ENCODE measurements at regions not wholly inside any gene's neighbourhood (a gene's known extent, or its start where the extent isn't known, plus 50 kb on each side); places are given as distances from the start of the nearest gene placed in this dataset.

DNA sequence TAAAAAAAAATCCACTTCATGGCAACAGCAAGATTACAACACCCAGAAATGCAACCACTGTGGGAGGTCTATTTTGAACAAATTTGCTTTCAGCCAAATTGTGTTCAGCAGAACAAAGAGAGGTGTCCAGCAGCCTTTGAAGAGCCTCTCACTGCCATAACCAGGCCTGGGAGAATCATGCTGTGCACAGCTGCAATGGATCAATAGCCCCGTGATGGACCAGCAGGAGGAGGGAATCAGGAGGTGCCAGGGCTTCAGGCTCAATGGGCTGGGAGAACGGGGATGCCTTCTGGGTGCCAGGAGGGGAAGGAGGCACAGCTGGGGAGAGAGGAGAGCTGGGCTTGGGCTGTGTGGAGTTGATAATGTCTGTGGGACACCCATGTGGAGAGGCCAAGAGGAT, 366.2 kb upstream of the EEF2KMT start:
- TF ChIP-seq, protein P1, sequence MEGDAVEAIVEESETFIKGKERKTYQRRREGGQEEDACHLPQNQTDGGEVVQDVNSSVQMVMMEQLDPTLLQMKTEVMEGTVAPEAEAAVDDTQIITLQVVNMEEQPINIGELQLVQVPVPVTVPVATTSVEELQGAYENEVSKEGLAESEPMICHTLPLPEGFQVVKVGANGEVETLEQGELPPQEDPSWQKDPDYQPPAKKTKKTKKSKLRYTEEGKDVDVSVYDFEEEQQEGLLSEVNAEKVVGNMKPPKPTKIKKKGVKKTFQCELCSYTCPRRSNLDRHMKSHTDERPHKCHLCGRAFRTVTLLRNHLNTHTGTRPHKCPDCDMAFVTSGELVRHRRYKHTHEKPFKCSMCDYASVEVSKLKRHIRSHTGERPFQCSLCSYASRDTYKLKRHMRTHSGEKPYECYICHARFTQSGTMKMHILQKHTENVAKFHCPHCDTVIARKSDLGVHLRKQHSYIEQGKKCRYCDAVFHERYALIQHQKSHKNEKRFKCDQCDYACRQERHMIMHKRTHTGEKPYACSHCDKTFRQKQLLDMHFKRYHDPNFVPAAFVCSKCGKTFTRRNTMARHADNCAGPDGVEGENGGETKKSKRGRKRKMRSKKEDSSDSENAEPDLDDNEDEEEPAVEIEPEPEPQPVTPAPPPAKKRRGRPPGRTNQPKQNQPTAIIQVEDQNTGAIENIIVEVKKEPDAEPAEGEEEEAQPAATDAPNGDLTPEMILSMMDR (IDR thresholded peaks at IDR 0.05; ENCODE audit: low read depth, low read length) = no peak
- no peak overlapping the region for H3K4me3 ChIP-seq (replicated peaks in 1 of 2; ENCODE audit: low read depth in 2 of 2, low read length in 2 of 2)
- DNase-seq (ENCODE audit: low read depth in 2 of 2) = no peak

DNA sequence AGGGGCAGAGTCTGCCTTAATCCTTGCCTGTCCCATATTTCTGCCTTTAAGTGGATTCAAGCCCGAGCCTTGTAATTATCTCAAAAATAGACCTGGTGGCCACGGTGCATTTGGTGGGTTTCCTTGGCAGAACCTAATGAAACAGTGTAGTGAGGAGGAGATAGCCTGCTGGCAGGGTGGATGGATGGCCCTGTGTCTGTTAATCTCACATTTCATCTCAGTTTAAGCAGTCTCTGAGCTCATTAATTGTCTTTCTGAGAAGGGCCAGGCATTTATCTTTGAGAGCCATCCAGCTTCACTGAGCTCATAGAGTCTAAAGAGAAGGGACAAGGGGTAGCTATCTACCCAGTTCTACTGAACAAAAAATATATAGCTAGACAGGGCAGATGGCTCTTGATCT, 364.0 kb upstream of the EEF2KMT start:
- TF ChIP-seq, protein P1 (IDR thresholded peaks at IDR 0.05; ENCODE audit: low read depth, low read length) = no peak
- H3K4me3 ChIP-seq (replicated peaks in 1 of 2; ENCODE audit: low read depth in 2 of 2, low read length in 2 of 2) = no peak overlapping the region
- no peak for DNase-seq (ENCODE audit: low read depth in 2 of 2)

DNA sequence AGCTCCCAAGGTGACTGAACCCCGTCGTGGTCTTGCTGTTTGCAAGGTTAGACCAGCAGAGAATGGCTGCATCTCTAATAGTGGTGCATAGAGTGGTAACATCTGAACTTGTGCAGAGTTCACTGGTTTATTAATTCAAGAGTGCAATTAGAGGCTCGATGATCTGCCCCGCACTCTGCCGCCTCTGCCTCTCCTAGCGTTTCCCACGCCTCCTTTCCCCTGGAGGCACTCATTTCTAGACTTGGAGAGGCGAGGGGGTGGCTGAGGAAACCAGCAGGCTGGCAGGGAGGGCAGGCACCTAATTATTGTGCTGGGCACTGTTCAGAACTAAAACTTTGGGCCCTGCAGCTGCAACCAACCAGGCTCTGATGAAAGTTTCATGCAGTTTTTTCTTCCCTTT, 363.5 kb upstream of the EEF2KMT start:
- H3K4me3 ChIP-seq (replicated peaks in 1 of 2; ENCODE audit: low read depth in 2 of 2, low read length in 2 of 2) = no peak overlapping the region
- DNase-seq (ENCODE audit: low read depth in 2 of 2) = no peak
- TF ChIP-seq, protein P1 (IDR thresholded peaks at IDR 0.05; ENCODE audit: low read depth, low read length) = no peak

DNA sequence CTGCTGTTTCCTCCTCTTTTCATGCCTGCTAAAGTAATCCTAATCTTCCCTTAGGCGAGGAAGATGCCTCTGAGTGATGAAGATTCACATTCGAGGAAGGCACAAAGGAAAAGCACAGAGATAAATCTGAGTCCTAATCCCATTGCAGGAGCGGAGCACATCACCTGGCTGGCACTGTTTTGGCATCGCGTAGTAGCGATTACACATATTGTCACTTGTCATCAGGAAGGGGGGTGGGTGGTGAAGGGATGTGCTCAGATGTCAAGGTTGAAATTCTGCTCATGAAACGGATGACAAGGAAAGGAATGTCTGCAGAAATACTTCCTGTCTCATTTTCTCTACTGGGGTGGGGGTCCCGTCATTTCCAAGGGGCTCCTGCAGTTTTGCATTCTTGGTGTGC, 363.1 kb upstream of the EEF2KMT start:
- DNase-seq (ENCODE audit: low read depth in 2 of 2) = no peak
- TF ChIP-seq, protein P1 (IDR thresholded peaks at IDR 0.05; ENCODE audit: low read depth, low read length) = no peak
- no peak overlapping the region for H3K4me3 ChIP-seq (replicated peaks in 1 of 2; ENCODE audit: low read depth in 2 of 2, low read length in 2 of 2)

DNA sequence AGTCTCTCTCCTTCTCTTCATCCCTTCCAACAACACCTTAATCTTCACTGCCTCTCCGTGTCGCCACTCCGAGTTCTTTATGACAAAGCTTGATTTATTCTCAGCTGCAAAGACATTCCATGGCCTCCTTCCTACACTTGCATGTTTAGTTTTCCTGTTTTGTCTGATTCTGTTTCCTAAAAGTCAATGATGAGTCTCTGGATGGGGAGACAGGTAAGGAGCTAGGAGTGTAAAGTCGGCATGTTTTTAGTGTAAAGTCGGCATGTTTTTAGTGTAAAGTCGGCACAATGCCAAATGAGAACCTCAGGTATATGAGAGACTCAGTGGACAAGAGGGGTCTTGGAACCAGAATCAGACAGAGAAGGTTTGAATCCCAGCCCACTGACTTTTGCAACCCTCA, 362.3 kb upstream of the EEF2KMT start:
- no peak for DNase-seq (ENCODE audit: low read depth in 2 of 2)
- TF ChIP-seq, protein P1 (IDR thresholded peaks at IDR 0.05; ENCODE audit: low read depth, low read length) = no peak
- H3K4me3 ChIP-seq (replicated peaks in 1 of 2; ENCODE audit: low read depth in 2 of 2, low read length in 2 of 2) = no peak overlapping the region

DNA sequence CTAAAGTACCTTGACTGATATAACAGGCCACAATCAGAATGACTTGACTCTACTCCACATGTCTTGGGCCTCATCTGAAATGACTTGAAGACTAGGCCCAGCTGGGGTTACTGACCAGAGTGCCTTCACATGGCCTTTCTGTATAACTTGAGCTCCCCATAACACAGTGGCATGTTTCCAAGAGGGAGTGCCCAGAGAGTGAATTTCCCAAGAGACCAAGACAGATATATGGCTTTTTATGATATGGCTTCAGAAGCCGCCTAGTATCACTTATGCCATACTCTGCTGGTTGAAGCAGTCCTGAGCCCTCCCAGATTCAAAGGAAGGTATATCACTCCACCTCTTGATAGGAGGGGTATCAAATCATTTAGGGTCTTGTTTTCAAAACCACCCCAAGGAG, 357.5 kb upstream of the EEF2KMT start:
- DNase-seq (ENCODE audit: low read depth in 2 of 2) = no peak
- TF ChIP-seq, protein P1 (IDR thresholded peaks at IDR 0.05; ENCODE audit: low read depth, low read length) = no peak
- no peak overlapping the region for H3K4me3 ChIP-seq (replicated peaks in 1 of 2; ENCODE audit: low read depth in 2 of 2, low read length in 2 of 2)

DNA sequence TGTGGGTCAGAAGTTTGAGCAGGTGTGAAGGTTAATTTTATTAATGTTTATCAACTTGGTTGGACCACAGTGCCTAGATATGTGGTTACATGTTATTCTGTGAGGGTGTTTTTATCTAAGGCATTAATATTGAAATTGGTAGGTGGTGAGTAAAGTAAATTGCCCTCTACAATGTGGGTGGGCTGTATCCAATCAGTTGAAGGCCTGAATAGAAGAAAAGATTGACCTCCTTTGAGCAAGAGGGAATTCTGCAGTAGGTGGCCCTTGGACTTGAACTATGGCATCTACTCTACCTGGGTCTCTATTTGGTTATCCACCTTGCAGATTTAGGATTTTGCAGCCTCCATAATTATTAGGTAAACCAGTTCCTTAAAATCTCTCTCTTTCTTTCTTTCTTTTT, 356.8 kb upstream of the EEF2KMT start:
- no peak for DNase-seq (ENCODE audit: low read depth in 2 of 2)
- no peak overlapping the region for H3K4me3 ChIP-seq (replicated peaks in 1 of 2; ENCODE audit: low read depth in 2 of 2, low read length in 2 of 2)
- TF ChIP-seq, protein P1 (IDR thresholded peaks at IDR 0.05; ENCODE audit: low read depth, low read length) = no peak
